ENCODE measurements at regions not wholly inside any gene's neighbourhood (a gene's known extent, or its start where the extent isn't known, plus 50 kb on each side); places are given as distances from the start of the nearest gene placed in this dataset.

DNA sequence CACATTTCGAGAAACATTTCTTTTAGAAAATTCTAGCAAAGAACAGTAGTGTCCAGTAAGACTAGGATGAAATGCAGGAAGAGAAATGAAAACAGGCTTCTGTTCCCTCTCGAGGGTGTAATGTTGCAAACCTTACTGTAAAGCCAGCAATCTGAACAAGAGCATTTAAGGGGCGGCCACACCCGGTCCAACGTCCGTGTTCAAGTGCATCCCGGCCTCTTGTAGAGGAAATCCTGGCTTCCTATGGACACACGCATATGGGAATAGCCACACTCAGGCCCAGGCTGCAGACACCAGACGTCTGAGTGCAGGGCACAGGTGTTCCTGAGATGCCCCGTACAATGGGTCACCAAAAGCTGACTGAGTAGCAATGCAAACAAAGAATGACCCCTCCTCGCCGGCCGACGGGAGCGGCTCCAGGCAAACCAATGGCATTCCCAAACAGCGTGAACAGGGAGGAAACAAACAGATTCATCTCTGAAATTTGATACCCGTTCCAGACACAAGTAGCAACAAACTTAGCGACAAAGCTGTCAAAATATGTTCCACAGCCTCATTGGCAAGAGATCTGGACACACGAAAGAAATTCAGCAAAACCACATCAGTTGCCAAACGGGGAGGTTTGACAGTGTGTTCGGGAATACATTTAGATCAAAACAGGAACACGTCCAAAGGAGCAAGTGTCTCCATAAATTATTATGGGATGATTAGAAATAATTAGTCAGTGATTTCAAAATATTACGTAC lies 278.6 kb upstream of the TSHZ3 start:
- no peaks in the 10 kb centered on the region for H3K36me3 Mint-ChIP-seq (ENCODE audit: low read depth)
- no peak overlapping the region for H3K4me3 Mint-ChIP-seq
- DNase-seq, result no peak
- ATAC-seq (ENCODE audit: low read depth), result no peak
- ChIA-PET CTCF (no interaction called here), POLR2A (no interaction called here)
- no peaks in the 10 kb centered on the region for H3K4me1 Mint-ChIP-seq
- peaks cover 3% of the 10 kb centered on the region for H3K9me3 Mint-ChIP-seq
- intact Hi-C loops (cut with micrococcal nuclease), result no loop called here
- no peak overlapping the region for H3K27ac Mint-ChIP-seq
- no peaks in the 10 kb centered on the region for H3K27me3 Mint-ChIP-seq
- TF ChIP-seq CTCF (IDR thresholded peaks at IDR 0.05), result no peak

DNA sequence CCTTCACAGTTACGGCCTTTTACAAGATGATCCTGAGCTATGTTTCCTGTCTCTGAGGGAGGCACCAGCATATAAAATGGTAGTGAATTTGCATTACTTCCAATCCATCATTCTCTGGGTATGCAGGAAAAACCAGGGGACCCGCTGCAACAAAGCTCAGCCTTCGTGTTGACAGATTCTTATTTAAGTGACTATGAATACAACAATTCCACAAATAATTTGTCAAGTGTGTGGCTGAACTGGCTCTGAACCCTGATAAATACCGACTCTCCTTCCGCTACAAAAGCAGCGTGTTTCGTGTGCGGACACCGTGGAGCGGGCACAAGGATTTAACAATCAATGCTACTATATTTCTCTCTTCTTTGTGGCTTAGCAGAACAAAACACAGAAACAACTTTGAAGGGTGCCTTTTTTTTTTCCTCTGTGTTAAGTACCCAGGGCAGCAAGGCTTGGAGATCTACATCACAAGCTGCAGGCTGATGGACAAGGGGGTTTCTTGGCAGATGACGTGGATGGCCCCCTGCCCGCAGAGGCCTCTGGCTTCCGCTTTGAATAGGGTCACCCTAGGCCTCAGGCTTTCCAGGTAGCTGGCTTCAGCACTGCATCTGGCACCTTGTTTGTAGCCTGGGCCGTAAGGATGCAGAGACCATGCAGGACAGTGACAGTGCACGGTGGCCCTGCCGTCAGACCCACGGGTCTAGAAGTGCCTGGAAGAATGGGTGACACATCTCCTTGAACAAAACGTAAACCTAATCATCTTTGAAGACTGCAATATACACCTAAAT lies 280.5 kb upstream of the TSHZ3 start:
- intact Hi-C loops (cut with micrococcal nuclease), result no loop called here
- no peaks in the 10 kb centered on the region for H3K36me3 Mint-ChIP-seq (ENCODE audit: low read depth)
- CTCF ChIA-PET, result no interaction called here
- no peak overlapping the region for H3K4me3 Mint-ChIP-seq
- H3K27me3 Mint-ChIP-seq, result no peaks in the 10 kb centered on the region
- H3K27ac Mint-ChIP-seq, result no peak overlapping the region
- POLR2A ChIA-PET, result no interaction called here
- no peak for ATAC-seq (ENCODE audit: low read depth)
- DNase-seq, result no peak
- H3K4me1 Mint-ChIP-seq, result no peaks in the 10 kb centered on the region
- TF ChIP-seq CTCF (IDR thresholded peaks at IDR 0.05), result no peak
- no peaks in the 10 kb centered on the region for H3K9me3 Mint-ChIP-seq

DNA sequence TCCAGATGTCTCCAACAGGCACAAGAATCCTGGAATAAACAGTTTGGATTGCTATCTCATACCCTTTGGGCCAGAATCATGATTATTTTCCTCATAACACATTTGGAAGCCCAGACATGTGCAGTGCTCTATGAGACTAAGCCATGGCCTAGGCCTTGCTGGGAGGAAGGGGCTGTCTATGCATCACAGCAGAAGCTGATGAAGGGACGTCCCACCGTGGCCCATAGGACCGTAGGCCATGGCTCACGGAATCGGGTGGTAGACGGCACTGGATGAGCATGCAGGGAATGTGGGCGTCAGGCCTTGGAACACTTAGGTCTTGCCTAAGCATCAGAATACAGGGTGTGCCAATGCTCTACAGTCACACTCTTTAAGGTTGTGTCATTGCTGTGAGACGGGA lies 283.8 kb upstream of the TSHZ3 start:
- Mint-ChIP-seq H3K9me3 (no peaks in the 10 kb centered on the region), H3K27me3 (no peaks in the 10 kb centered on the region), H3K4me1 (no peaks in the 10 kb centered on the region), H3K36me3 (ENCODE audit: low read depth) (no peaks in the 10 kb centered on the region), H3K27ac (no peak overlapping the region), H3K4me3 (no peak overlapping the region)
- DNase-seq, result no peak
- intact Hi-C loops (cut with micrococcal nuclease), result no loop called here
- CTCF ChIA-PET, result no interaction called here
- POLR2A ChIA-PET, result no interaction called here
- ATAC-seq (ENCODE audit: low read depth), result no peak
- TF ChIP-seq CTCF (IDR thresholded peaks at IDR 0.05), result no peak

DNA sequence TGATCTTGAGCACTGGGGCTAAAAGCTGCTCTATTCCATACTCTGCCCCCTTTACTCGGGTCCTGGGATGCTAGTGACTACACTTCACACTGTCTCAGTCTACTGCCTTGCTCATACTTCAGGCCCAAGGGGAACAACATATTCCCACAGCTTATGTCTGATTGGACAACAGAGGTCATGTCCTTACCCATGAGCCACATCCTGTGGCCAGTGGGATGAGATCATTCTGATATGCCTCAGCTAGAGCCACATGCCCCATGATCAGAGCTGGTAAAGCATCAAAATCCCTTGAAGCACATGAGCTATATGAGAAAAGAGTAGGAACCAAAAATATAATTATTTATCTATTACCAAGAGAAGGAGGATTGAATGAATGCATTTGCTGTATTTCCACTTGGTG lies 290.1 kb upstream of the TSHZ3 start:
- Mint-ChIP-seq H3K9me3 (peaks cover 2% of the 10 kb centered on the region), H3K4me1 (no peaks in the 10 kb centered on the region), H3K36me3 (ENCODE audit: low read depth) (no peaks in the 10 kb centered on the region), H3K4me3 (no peak overlapping the region), H3K27me3 (no peaks in the 10 kb centered on the region), H3K27ac (no peak overlapping the region)
- intact Hi-C loops (cut with micrococcal nuclease), result no loop called here
- POLR2A ChIA-PET, result no interaction called here
- no peak for TF ChIP-seq CTCF (IDR thresholded peaks at IDR 0.05)
- no peak for DNase-seq
- CTCF ChIA-PET, result no interaction called here
- no peak for ATAC-seq (ENCODE audit: low read depth)

- H3K27me3 Mint-ChIP-seq, result no peaks in the 10 kb centered on the region
- H3K27ac Mint-ChIP-seq, result no peak overlapping the region
- ATAC-seq (ENCODE audit: low read depth) (no peak), DNase-seq (no peak)
- ChIA-PET POLR2A (no interaction called here), CTCF (no interaction called here)
- peaks cover 8% of the 10 kb centered on the region for H3K9me3 Mint-ChIP-seq
- intact Hi-C loops (cut with micrococcal nuclease), result no loop called here
- no peaks in the 10 kb centered on the region for H3K36me3 Mint-ChIP-seq (ENCODE audit: low read depth)
- no peak for TF ChIP-seq CTCF (IDR thresholded peaks at IDR 0.05)
- H3K4me1 Mint-ChIP-seq, result no peaks in the 10 kb centered on the region
- no peak overlapping the region for H3K4me3 Mint-ChIP-seq
Measured at GRCh38 chr19:31641591-31641990, 292.4 kb upstream of the TSHZ3 start.
